DOHH2 (cell line): ENCODE measurements at regions not wholly inside any gene's neighbourhood (a gene's known extent, or its start where the extent isn't known, plus 50 kb on each side); places are given as distances from the start of the nearest gene placed in this dataset.

ENCODE experiments used
- EZH2phosphoT487 ChIP-seq: fragments of 200-600 bp; sonication (generic); IDR thresholded peaks from 2 replicates; pipeline ENCODE4 v1.6.1; 2017; ENCODE audit warnings: borderline replicate concordance, mild to moderate bottlenecking, antibody characterized with exemption, low read length, moderate library complexity, mixed read lengths
- TF ChIP-seq, protein P1 (sequence below): fragments of 200-600 bp; sonication (generic); IDR thresholded peaks from one replicate; pipeline ENCODE4 v1.5.1; 2014; ENCODE audit warnings: antibody characterized with exemption, mild to moderate bottlenecking, low read depth, low read length; ENCODE audit not compliant: poor library complexity, severe bottlenecking

DNA sequence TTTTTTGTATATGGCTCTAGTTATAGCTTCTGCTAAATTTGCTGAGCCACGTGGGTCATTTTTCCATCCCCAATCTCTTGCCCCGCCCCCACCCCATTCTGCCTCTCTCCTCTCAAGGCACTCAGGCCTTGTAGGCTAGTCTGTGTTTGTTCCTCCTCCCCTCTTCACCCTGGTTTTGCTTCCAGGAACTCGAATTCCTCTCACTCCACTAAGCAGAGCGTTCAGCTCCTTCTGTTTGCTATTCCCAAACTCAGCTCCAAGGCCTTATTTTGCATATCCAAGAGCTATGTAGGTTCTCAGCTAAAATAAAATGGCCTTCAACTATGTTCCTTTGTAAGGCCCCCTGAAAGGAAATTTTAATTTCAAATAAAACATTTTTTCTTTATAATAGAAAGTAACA is 1293.7 kb downstream of the EPHA7 start:
- TF ChIP-seq EZH2phosphoT487 = no peak
- TF ChIP-seq, protein P1, sequence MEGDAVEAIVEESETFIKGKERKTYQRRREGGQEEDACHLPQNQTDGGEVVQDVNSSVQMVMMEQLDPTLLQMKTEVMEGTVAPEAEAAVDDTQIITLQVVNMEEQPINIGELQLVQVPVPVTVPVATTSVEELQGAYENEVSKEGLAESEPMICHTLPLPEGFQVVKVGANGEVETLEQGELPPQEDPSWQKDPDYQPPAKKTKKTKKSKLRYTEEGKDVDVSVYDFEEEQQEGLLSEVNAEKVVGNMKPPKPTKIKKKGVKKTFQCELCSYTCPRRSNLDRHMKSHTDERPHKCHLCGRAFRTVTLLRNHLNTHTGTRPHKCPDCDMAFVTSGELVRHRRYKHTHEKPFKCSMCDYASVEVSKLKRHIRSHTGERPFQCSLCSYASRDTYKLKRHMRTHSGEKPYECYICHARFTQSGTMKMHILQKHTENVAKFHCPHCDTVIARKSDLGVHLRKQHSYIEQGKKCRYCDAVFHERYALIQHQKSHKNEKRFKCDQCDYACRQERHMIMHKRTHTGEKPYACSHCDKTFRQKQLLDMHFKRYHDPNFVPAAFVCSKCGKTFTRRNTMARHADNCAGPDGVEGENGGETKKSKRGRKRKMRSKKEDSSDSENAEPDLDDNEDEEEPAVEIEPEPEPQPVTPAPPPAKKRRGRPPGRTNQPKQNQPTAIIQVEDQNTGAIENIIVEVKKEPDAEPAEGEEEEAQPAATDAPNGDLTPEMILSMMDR = no peak
